Calu3 (cell line): ENCODE measurements at regions not wholly inside any gene's neighbourhood (a gene's known extent, or its start where the extent isn't known, plus 50 kb on each side); places are given as distances from the start of the nearest gene placed in this dataset.

ENCODE experiments used
- BruUV-seq: library from RNA; stranded (reverse); fragments of 400-500 nt; replicated peaks from 2 replicates; lab custom pipeline; 2021; lab: Mats Ljungman, UMichigan
- CTCF ChIA-PET: fragments of 300-600 bp; sonication (Branson Sonifier 250); formaldehyde crosslinking; loops from one replicate; lab custom pipeline; 2022; ENCODE audit warnings: antibody characterized with exemption; lab: Charles Lee
- DNase-seq: peaks from one replicate; pipeline ENCODE4 v3.0.0; 2022
- H3K27ac Mint-ChIP-seq: one replicate; pipeline ENCODE4 v1.8.0; 2022; ENCODE audit warnings: mixed read lengths; ENCODE audit not compliant: unreplicated experiment
- H3K27me3 Mint-ChIP-seq: one replicate; pipeline ENCODE4 v1.8.0; 2022; ENCODE audit warnings: mixed read lengths; ENCODE audit not compliant: unreplicated experiment
- H3K36me3 Mint-ChIP-seq: one replicate; pipeline ENCODE4 v1.8.0; 2022; ENCODE audit warnings: mild to moderate bottlenecking, moderate library complexity, mixed read lengths; ENCODE audit not compliant: insufficient read depth, unreplicated experiment
- H3K4me1 Mint-ChIP-seq: one replicate; pipeline ENCODE4 v1.8.0; 2022; ENCODE audit warnings: mild to moderate bottlenecking, low read depth, mixed read lengths; ENCODE audit not compliant: unreplicated experiment
- H3K4me3 Mint-ChIP-seq: one replicate; pipeline ENCODE4 v1.8.0; 2022; ENCODE audit warnings: mild to moderate bottlenecking, low read depth, moderate library complexity, mixed read lengths; ENCODE audit not compliant: unreplicated experiment
- H3K9me3 Mint-ChIP-seq: one replicate; pipeline ENCODE4 v1.8.0; 2022; ENCODE audit warnings: low read depth, mixed read lengths; ENCODE audit not compliant: unreplicated experiment
- intact Hi-C: fragments of 100-400 bp; cut with micrococcal nuclease; formaldehyde crosslinking; loops from one replicate; pipeline ENCODE4 v1.10.0; 2022; ENCODE audit not compliant: unreplicated experiment
- TF ChIP-seq, protein P1 (sequence below): fragments of 200-600 bp; IDR thresholded peaks from one replicate; pipeline ENCODE4 v1.8.0; 2022; ENCODE audit warnings: antibody characterized with exemption; ENCODE audit not compliant: unreplicated experiment

DNA sequence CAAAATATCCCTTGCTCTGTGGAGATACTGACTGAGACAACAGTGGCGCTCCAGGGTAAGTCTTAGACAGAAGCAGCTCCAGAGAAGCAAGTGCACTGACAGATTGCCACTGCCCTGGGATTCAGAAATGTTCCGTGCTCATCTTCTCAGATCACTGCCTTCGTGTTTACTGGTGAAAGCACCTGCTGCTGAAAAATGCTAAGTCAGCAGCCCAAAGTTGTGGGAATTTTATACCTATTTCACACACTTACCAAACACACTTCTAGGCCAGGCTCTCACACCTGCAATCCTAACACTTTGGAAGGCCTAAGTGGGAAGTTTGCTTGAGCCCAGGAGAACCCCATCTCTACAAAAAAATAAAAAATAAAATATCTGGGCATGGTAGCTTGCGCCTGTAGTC is 63.2 kb upstream of the DLX6 start:
- no peaks in the 10 kb centered on the region for H3K4me1 Mint-ChIP-seq
- TF ChIP-seq, protein P1, sequence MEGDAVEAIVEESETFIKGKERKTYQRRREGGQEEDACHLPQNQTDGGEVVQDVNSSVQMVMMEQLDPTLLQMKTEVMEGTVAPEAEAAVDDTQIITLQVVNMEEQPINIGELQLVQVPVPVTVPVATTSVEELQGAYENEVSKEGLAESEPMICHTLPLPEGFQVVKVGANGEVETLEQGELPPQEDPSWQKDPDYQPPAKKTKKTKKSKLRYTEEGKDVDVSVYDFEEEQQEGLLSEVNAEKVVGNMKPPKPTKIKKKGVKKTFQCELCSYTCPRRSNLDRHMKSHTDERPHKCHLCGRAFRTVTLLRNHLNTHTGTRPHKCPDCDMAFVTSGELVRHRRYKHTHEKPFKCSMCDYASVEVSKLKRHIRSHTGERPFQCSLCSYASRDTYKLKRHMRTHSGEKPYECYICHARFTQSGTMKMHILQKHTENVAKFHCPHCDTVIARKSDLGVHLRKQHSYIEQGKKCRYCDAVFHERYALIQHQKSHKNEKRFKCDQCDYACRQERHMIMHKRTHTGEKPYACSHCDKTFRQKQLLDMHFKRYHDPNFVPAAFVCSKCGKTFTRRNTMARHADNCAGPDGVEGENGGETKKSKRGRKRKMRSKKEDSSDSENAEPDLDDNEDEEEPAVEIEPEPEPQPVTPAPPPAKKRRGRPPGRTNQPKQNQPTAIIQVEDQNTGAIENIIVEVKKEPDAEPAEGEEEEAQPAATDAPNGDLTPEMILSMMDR, result no peak
- no TSS peak for BruUV-seq
- CTCF ChIA-PET, result no interaction called here
- H3K9me3 Mint-ChIP-seq, result no peaks in the 10 kb centered on the region
- intact Hi-C loops, result no loop called here
- H3K4me3 Mint-ChIP-seq, result no peak overlapping the region
- H3K27me3 Mint-ChIP-seq, result no peaks in the 10 kb centered on the region
- H3K36me3 Mint-ChIP-seq, result no peaks in the 10 kb centered on the region
- no peak for DNase-seq
- H3K27ac Mint-ChIP-seq, result no peak overlapping the region

DNA sequence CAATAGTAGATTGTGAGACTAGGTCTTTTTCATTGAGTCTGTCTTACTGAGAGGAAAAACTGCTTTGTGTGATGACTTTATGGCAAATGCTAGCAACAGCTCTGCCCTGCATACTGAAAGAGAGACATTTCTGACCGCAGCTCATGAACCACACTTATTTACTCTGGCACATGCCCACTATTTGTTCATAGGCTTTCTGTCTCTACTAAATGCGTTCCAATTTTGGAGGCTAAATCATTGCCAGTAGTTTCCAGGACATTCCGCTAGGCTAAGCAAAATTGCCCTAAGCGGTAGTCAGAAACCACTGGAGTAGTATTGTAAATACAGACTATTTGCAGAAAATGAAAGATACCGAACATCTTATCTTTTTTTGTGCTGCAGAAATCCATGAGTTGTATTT is 55.6 kb upstream of the DLX6 start:
- Mint-ChIP-seq H3K4me3 (no peak overlapping the region), H3K27ac (no peak overlapping the region), H3K9me3 (no peaks in the 10 kb centered on the region), H3K36me3 (no peaks in the 10 kb centered on the region), H3K4me1 (no peaks in the 10 kb centered on the region), H3K27me3 (no peaks in the 10 kb centered on the region)
- TF ChIP-seq, protein P1, result no peak
- intact Hi-C loops, result no loop called here
- no TSS peak for BruUV-seq
- CTCF ChIA-PET, result no interaction called here
- DNase-seq, result no peak

DNA sequence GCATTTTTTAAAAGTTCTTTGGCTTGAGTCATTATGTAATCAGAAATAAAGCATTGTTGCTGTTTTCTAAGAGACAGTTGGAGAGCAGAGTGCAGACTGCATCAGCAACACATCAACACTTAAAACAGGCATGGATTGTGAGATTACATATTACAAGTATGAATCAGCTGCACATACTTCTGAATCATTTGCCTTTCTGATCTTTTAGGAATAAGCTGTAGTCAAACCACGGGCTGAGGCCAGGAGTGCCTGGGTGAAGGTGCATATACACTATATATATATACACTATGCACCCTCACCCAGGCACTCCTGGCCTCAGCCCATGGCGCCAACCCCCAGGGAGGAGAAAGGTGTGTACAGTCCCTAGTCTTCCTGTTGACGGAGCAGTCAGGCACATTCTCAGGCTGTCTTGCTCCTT is 52.4 kb upstream of the DLX6 start:
- Mint-ChIP-seq H3K4me1 (no peaks in the 10 kb centered on the region), H3K36me3 (no peaks in the 10 kb centered on the region), H3K27me3 (no peaks in the 10 kb centered on the region), H3K27ac (no peak overlapping the region), H3K4me3 (no peak overlapping the region), H3K9me3 (peaks cover 3% of the 10 kb centered on the region)
- intact Hi-C loops, result no loop called here
- CTCF ChIA-PET, result no interaction called here
- no TSS peak for BruUV-seq
- DNase-seq, result no peak
- TF ChIP-seq, protein P1, result no peak

DNA sequence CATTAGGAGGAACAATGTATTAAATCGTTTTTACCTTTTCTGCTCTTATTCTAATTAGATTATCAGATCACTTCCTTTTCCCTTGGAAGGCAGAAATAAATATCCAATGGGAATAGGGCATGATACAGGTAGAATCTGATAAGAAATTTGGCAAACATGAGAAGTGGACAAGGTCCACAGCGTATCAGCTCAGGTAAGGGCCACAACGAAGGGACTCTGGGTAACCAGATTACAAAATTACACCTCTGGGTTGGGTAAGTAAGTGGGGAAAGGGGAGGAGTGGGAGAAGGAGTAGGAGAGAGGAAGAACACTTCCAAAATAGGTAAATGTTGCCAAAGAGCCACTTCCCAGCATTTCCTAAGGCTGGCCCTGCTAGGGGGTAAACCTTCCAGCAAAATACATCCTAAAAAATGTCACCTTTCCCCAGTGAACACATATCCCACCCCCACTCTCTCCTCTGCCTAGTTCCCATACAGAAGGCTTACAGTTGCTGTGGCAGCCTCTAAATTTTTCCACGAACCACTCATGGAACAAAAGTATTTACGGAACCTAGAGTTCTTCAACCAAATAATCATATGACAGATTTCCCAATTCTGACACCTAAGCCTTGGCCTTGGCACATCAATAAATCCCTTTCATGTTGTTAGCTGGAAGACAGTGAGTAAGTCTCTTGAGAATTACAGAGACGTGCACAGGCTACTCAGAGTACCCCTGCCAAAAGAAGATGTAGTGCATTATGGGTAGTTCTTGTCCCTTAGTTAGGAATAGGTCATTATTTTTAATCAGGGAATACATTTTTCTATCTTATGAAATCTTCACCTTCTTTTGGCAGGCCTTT is 51.5 kb upstream of the DLX6 start:
- Mint-ChIP-seq H3K27ac (no peak overlapping the region), H3K4me1 (no peaks in the 10 kb centered on the region), H3K4me3 (no peak overlapping the region), H3K27me3 (no peaks in the 10 kb centered on the region), H3K9me3 (peaks cover 3% of the 10 kb centered on the region), H3K36me3 (no peaks in the 10 kb centered on the region)
- no TSS peak for BruUV-seq
- DNase-seq, result no peak
- intact Hi-C loops, result no loop called here
- CTCF ChIA-PET, result no interaction called here
- TF ChIP-seq, protein P1, result no peak
